ENCODE measurements at regions not wholly inside any gene's neighbourhood (a gene's known extent, or its start where the extent isn't known, plus 50 kb on each side); places are given as distances from the start of the nearest gene placed in this dataset.

- TF ChIP-seq, protein P1, sequence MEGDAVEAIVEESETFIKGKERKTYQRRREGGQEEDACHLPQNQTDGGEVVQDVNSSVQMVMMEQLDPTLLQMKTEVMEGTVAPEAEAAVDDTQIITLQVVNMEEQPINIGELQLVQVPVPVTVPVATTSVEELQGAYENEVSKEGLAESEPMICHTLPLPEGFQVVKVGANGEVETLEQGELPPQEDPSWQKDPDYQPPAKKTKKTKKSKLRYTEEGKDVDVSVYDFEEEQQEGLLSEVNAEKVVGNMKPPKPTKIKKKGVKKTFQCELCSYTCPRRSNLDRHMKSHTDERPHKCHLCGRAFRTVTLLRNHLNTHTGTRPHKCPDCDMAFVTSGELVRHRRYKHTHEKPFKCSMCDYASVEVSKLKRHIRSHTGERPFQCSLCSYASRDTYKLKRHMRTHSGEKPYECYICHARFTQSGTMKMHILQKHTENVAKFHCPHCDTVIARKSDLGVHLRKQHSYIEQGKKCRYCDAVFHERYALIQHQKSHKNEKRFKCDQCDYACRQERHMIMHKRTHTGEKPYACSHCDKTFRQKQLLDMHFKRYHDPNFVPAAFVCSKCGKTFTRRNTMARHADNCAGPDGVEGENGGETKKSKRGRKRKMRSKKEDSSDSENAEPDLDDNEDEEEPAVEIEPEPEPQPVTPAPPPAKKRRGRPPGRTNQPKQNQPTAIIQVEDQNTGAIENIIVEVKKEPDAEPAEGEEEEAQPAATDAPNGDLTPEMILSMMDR (IDR thresholded peaks at IDR 0.05) = no peak
- TF ChIP-seq EZH2 (IDR thresholded peaks at IDR 0.05) = no peak
- TF ChIP-seq EZH2phosphoT487 (IDR thresholded peaks at IDR 0.05) = no peak
Observed at GRCh38 chr6:1240766-1241318, 71.1 kb upstream of the FOXQ1 start.
